ENCODE measurements at regions not wholly inside any gene's neighbourhood (a gene's known extent, or its start where the extent isn't known, plus 50 kb on each side); places are given as distances from the start of the nearest gene placed in this dataset.

GRCh38 chr7:15084368-15084767 is 181.8 kb upstream of the DGKB start:
- H2BK15ac ChIP-seq (ENCODE audit: low read depth, low read length) = no peak overlapping the region
- no peaks in the 10 kb centered on the region for H3K9me1 ChIP-seq (ENCODE audit: insufficient read depth, low read length)
- H3K27ac ChIP-seq (ENCODE audit: insufficient read depth, low read length) = no peak overlapping the region
- H3K9me3 ChIP-seq (ENCODE audit: control insufficient read depth, insufficient read depth, low read length) = no peaks in the 10 kb centered on the region; the same call in 1 of the 2 replicates
- no TSS peak for BruUV-seq (replicated peaks)
- H3K4me3 ChIP-seq (ENCODE audit: insufficient read depth, low read depth, low read length) = no peak overlapping the region
- H3K79me1 ChIP-seq (ENCODE audit: low read depth in 1 of 2, low read length in 2 of 2) = no peaks in the 10 kb centered on the region
- no peaks in the 10 kb centered on the region for H3K36me3 ChIP-seq (ENCODE audit: control insufficient read depth, insufficient read depth, low read length)
- no peak overlapping the region for H2BK120ac ChIP-seq (ENCODE audit: low read depth, low read length)
- no peak overlapping the region for H3K4ac ChIP-seq (ENCODE audit: low read depth, low read length)
- H3K23ac ChIP-seq (ENCODE audit: low read depth, low read length) = no peak overlapping the region
- ChIA-PET CTCF (no interaction called here), POLR2A (ENCODE audit: unreplicated experiment) (no interaction called here)
- DNase-seq = no peak
- H4K5ac ChIP-seq (ENCODE audit: low read depth, low read length) = no peak overlapping the region
- H2AK9ac ChIP-seq (replicated peaks; ENCODE audit: low read depth, low read length, poor library complexity) = no peak overlapping the region
- no peak overlapping the region for H2BK20ac ChIP-seq (ENCODE audit: low read depth, low read length)
- no peaks in the 10 kb centered on the region for H3K4me1 ChIP-seq (ENCODE audit: control insufficient read depth, insufficient read depth, low read length)
- H3K14ac ChIP-seq (replicated peaks; ENCODE audit: low read depth, low read length) = no peak overlapping the region
- no peak overlapping the region for H3K9ac ChIP-seq (ENCODE audit: low read depth, low read length)
- H3K4me2 ChIP-seq (ENCODE audit: low read depth, low read length) = no peak overlapping the region
- H2AK5ac ChIP-seq (ENCODE audit: low read depth, low read length) = no peak overlapping the region
- no peak for ATAC-seq (ENCODE audit: low read depth)
- no CpG with 5 or more reads among the region's 5 CpGs for WGBS, 2 experiments (ENCODE audit: extremely low coverage in 2 of 2, insufficient read length in 1 of 2)
- H4K8ac ChIP-seq (ENCODE audit: low read depth in 2 of 2, low read length in 2 of 2) = no peak overlapping the region
- no peak overlapping the region for H3K56ac ChIP-seq (ENCODE audit: extremely low read depth, insufficient read depth, low read length)
- H4K20me1 ChIP-seq (ENCODE audit: insufficient read depth, low read length) = no peaks in the 10 kb centered on the region
- in situ Hi-C loops (cut with MboI; ENCODE audit: low sequenced_read_pairs) (no loop called here), dilution Hi-C loops (cut with HindIII; ENCODE audit: low sequenced_read_pairs, unreplicated experiment) (no loop called here), intact Hi-C loops (cut with micrococcal nuclease) (no loop called here)
- no peak overlapping the region for H4K91ac ChIP-seq (ENCODE audit: insufficient read depth, low read depth, low read length)
- no peak overlapping the region for H3K18ac ChIP-seq (ENCODE audit: low read depth, low read length)
- no peak overlapping the region for H2AFZ ChIP-seq (replicated peaks; ENCODE audit: low read length, poor library complexity)
- H3K27me3 ChIP-seq (ENCODE audit: control insufficient read depth, insufficient read depth, low read length) = no peaks in the 10 kb centered on the region
- TF ChIP-seq FOS (IDR thresholded peaks at IDR 0.05; ENCODE audit: low read depth, low read length) = no peak
- TF ChIP-seq RCOR1 (IDR thresholded peaks at IDR 0.05; ENCODE audit: insufficient replicate concordance, low read length) = no peak
- no peak for TF ChIP-seq BHLHE40 (IDR thresholded peaks at IDR 0.05; ENCODE audit: low read depth, low read length)
- no peak for TF ChIP-seq MAZ (IDR thresholded peaks at IDR 0.05; ENCODE audit: borderline replicate concordance, low read depth, low read length)
- TF ChIP-seq CEBPB (IDR thresholded peaks at IDR 0.05; ENCODE audit: low read depth, low read length) = no peak
- TF ChIP-seq CTCF (conservative IDR thresholded peaks at IDR 0.05; ENCODE audit: low read depth, low read length) = no peak
- TF ChIP-seq CHD1 (IDR thresholded peaks at IDR 0.05; ENCODE audit: low read depth, low read length) = no peak
- no peak for TF ChIP-seq NFE2L2 (IDR thresholded peaks at IDR 0.05; ENCODE audit: low read depth, low read length)
- no peak for TF ChIP-seq RAD21 (IDR thresholded peaks at IDR 0.05; ENCODE audit: low read length)
- TF ChIP-seq MXI1 (IDR thresholded peaks at IDR 0.05; ENCODE audit: borderline replicate concordance, low read depth, low read length) = no peak
- no peak for TF ChIP-seq MAFK (IDR thresholded peaks at IDR 0.05; ENCODE audit: low read depth, low read length)
- TF ChIP-seq, protein P1, sequence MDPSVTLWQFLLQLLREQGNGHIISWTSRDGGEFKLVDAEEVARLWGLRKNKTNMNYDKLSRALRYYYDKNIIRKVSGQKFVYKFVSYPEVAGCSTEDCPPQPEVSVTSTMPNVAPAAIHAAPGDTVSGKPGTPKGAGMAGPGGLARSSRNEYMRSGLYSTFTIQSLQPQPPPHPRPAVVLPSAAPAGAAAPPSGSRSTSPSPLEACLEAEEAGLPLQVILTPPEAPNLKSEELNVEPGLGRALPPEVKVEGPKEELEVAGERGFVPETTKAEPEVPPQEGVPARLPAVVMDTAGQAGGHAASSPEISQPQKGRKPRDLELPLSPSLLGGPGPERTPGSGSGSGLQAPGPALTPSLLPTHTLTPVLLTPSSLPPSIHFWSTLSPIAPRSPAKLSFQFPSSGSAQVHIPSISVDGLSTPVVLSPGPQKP (IDR thresholded peaks at IDR 0.05; ENCODE audit: borderline replicate concordance, low read depth, low read length) = no peak
- TF ChIP-seq, protein P2, sequence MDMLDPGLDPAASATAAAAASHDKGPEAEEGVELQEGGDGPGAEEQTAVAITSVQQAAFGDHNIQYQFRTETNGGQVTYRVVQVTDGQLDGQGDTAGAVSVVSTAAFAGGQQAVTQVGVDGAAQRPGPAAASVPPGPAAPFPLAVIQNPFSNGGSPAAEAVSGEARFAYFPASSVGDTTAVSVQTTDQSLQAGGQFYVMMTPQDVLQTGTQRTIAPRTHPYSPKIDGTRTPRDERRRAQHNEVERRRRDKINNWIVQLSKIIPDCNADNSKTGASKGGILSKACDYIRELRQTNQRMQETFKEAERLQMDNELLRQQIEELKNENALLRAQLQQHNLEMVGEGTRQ (IDR thresholded peaks at IDR 0.05; ENCODE audit: low read depth, low read length) = no peak
- no peak for TF ChIP-seq RFX5 (IDR thresholded peaks at IDR 0.05; ENCODE audit: low read depth, low read length)
- TF ChIP-seq SMC3 (IDR thresholded peaks at IDR 0.05; ENCODE audit: low read depth, low read length) = no peak
- no peak for TF ChIP-seq POLR2A (IDR thresholded peaks at IDR 0.05; ENCODE audit: low read depth, low read length)
- no peak overlapping the region for H2BK5ac ChIP-seq (ENCODE audit: low read depth, low read length, poor library complexity, severe bottlenecking)

Measured in IMR-90 (cell line).